Right kidney (tissue), 1 donor: ENCODE measurements at regions not wholly inside any gene's neighbourhood (a gene's known extent, or its start where the extent isn't known, plus 50 kb on each side); places are given as distances from the start of the nearest gene placed in this dataset.
"Not testable (repeated sequence)": the region's sequence is repeated elsewhere in the genome, so short reads cannot be mapped to it uniquely, and the experiment has no call there.

Source experiments
- DNase-seq: peaks from one replicate; pipeline ENCODE4 v3.0.0-alpha.2; 2016

DNA sequence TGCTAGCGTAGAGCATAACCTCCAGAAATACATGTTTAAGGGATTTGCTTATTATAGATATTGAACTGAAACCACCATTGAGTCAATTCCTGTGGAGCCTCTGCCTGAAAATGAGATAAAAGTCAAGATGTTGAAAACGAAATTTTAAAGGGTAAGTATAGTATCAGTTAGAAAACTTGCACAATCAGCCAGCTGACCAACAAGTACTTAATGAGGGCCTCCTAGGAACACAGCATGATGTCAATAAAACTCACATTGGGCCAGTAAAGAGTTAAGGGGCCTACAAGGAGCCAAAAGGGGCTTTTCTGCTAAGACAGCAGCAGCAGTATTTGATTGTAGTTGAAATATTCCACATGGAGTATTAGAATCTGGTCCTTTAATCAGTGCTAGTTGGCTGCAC, 314.1 kb upstream of the PPARGC1A start:
- DNase-seq = no peak

DNA sequence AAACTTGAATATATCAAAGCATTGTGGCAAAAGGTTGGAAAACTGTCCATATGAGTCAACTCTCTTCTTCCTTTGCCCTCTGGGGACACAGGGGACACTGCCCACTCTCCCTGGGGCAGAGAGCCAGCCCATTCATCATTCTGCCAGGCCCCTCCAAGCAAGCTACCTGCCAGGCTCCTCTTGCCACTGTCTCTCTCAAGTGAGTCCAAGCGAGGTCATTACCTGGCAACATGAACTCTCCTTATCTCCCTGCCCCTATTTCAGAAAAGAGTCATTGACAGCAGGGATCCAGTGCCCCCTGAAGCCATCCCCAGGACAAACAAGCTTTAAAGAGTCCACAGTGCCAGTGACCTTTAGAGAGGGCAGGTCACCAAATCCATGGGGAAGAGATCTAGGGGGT, 312.7 kb upstream of the PPARGC1A start:
- DNase-seq = no peak

DNA sequence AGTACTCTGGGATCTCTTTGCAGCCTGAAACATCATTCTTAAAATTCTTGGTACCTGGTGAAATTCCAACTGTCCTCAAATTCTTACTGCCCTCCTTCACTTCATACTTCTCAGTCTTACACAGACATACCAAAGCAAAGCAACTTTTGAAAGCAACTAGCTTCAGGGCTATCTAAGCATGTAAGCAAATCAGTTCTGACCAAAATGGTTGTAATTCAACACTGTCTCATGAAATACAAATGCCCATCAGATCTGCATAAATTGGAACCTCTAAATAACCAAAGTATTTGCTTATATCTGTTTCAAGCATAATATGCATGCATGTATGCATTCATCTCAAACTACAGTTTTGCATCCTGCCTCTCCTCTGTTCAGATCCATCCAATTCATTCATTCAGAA, 308.1 kb upstream of the PPARGC1A start:
- DNase-seq = no peak

DNA sequence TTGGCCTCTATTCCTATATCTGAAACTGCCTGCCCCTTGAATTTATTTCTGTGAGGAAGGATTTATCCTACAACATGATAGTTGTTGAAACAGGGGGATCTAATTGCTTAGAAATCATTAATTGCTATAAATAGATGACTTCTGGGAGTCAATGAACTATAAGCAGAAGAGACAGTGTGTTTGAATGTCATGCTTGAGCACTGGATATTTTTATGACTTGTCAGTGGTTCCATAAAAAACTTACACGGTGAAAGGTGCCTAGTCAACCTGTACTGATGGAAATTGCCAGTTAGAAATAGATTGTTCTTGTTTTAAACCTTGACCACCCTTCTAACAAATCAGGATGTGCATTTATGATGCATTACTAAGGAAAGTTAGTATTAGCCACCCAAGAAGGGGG, 306.9 kb upstream of the PPARGC1A start:
- no peak for DNase-seq

DNA sequence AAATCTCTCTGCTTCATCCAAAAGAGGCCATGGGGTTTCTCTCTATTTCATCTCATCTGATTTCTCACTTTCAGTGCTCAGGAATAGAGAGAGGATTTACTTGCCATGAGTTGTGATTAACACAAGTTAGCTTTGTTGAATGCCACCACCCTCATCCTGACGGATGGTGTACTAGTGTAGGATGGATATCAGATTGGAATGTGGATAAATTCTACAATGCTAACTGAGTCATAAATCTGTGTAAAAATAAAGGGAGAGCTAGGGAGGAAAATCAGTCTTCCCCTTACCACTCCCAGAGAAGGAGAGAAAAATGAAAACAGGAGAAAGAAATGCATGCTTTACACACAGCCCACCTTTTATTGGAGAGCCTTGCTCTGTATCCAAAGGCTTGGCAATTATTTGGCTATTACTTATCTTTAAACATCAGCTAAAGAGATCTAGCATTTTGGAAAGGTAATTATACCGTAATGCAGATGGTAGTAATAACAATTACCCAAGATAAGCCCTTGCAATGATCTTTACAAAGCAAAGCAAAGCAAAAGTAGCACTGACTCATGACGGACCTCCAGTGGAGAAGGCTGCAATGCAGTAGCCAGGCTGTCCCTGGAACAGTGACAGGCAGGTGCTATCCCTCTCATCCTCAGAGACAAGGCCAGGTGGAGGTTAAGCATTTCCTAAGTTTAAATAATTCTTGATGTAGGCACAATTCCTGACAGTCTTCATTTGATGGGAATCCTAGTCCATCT, 306.3 kb upstream of the PPARGC1A start:
- DNase-seq = no peak

DNA sequence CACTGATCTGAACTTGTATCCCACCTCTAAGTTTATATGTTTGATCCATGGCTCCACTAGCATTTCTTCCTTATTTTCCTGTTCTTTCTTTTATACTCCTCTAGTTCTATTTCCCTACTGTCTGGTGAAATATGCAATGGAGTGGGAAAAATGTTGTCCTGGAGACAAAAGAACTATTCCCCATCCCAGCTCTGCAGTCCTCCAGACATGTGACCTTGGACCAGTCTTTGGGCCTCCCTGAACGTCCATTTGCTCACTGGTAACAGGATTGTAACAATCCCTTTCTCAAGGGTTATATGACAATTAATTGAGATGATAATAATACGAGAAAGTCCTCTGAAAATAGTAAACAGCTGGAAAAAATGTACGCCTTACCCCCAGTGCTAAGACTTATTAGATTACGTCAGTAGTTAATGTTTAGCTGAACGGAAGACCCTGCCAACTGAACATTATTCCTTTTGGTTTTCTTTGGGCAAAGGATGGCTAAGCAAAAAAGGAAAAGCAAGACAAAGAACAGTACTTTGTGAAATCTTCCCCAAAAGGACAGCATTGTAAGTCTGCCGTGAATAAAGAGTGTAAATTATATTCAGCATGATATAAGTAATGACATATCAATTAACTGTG, 302.3 kb upstream of the PPARGC1A start:
- no peak for DNase-seq

DNA sequence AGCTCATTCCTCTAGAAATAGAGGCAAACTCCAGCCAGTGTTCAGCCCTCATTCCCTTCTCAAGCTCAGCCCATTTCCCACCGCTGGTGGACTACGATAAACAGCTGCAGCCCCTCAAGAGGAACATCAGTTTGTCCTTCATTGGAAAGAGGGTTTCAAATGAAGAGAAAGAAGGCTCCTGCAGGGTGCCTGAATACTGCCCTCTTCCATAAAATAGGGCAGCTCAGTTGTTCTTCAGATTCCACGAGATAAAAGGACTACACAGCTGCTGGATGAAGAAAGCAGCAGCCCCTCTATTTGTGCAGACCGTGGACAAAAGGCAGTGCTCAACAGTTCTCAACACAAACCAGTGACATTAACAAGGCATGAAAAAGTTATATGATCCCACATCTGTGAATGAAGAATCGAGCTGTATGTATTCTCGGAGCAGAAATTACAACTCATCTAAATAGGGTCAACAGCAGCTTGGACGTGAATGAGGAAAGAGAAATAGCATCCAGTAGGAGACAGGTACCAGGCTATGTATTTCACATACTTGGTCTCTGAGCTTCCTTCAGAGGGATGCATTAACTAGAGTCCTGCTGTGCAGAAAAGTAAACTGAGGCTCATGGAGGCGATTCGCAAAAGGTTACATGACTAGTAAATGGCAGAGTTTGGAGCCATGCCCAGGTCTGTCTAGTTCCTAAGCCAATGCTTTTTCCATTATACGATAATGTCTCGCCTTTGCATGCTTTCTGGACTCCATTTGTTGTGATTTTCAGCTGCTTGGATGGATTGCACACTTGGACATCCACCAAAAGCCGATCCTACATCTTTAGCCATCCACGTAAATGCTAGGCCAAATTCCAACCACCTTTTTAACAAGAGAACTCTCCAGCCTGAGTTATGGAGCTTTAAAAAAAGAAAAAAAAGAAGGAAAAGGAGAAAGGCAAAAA, 301.2 kb upstream of the PPARGC1A start:
- DNase-seq = no peak

DNA sequence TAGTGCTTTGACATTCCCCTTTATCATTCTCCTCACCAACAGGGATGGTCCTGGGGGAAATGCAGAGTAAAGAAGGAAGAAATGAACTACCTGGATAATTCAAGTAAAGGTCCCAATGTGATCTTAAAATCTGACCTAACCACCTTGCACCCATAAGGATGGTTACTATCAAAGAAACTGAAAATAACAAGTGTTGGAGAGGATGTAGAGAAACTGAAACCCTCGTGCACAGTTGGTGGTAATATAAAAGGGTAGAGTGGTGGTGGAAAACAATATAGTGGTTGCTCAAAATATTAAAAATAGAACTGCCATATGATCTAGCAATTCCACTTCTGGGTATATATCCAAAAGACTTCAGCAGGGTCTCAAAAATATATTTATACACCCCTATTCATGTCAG, 298.6 kb upstream of the PPARGC1A start:
- no peak for DNase-seq

DNA sequence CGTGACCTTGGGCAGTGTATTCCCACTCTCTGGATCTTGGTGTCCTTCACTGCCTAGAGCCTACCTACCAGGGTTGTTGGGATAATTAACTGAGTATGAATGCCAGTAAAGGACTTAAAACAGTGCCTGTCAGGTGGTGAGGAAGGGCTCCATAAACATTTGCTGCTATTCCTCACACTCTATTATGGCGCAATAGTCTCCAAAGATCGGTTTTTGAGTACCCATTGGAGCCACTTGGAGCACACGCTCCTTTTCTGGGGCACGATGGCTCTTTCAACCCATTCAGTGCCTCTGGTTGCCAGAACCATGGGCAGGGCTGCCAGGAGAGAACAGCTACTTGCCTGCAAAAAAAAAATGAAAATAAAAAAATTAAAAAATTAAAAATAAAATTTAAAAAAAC, 296.6 kb upstream of the PPARGC1A start:
- no peak for DNase-seq

DNA sequence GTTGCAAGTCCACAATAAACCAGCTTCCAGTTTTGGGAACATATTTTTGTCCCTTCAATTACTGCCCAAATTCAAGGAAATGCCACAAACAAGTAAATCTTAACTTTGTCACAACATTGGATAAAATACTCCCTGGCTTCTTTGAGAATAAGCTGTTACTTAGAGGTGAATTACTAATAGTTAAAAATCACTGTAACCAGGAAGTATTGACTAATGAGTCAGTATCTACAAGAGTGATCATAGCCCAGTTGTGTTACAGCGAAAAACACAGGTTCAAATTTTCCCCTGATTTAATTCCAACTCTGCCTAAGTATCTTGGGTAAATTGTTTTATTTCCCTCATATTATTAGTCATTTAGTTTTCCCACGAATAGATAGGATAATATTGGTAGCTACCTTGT, 291.2 kb upstream of the PPARGC1A start:
- DNase-seq = no peak

DNA sequence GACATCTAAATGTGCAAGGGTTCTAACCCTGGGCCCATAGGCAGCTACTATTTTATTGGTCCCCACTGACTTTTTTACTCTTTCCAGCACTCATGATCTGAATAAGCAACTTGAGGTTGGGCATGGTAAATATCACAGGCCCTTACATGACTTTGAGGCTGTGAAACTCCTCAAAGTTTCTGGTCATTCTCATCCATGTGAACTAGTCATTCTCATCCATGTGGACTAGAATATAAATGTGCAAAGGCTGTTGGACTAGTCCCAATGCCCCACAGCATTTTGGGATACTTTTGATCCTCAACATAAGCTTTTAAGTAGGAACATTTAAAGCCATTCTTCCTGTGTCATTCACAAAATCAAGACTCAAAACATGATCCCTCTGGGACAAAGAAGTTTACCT, 290.7 kb upstream of the PPARGC1A start:
- DNase-seq = no peak

DNA sequence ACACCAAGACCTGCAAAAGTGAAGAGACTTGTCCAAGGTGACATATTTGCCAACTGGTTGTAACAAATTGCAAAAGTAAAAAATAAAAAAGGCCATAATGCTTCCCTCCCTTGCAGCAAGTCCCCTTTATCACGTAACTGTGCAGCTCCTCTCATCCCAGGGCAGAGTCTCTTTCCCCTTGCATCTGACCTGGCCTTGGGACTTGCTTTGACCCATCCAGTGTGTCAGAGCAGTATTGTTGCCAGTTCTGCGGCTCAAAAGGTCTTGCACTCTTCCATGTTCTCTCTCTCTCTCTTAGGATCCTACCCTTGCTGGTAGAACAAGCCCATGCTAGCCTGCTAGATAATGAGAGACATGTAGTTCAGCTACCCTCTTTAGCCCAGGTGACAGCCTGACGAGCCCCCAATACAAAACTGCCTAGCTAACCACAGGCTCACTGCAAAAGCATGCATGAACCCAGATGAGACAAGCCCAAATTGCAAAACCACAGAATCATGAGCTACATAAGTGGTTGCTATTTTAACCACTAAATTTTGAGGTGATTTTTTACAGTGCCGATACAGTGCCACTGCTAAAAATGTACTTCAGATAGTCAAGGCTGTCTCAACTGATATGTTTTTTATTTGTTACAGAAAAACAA, 289.5 kb upstream of the PPARGC1A start:
- no peak for DNase-seq

DNA sequence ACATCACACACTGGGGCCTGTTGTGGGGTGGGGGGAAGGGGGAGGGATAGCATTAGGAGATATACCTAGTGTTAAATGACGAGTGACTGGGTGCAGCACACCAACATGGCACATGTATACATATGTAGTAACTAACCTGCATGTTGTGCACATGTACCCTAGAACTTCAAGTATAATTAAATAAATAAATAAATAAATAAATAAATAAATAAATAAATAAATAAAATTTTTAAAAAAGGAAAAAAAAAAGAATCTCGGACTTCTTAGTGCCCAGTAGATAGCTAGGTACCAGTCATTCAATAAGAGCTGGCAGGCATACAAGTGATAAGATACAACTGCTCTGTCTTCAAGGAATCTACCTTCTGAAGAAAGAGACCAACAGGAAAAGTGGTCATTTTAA, 287.6 kb upstream of the PPARGC1A start:
- not testable (repeated sequence) for DNase-seq

DNA sequence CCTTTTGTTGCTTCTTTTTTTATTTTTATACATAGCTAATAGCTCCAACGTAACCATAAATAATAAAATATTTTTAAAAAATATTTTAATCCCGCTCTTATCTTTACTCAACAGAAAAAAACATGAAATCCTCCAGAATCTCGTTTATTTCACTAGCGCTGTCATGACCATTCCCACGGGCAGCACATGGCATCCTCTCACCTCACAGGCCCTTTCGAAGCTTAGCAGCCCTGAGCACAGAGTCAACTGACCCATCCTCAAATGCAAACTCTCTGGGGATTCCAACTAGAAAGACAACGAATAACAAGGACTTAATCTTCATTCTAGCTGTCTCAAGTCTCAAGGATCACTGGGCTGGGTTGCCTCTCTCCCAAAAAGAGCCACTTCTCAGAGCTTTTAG, 285.9 kb upstream of the PPARGC1A start:
- DNase-seq = no peak

DNA sequence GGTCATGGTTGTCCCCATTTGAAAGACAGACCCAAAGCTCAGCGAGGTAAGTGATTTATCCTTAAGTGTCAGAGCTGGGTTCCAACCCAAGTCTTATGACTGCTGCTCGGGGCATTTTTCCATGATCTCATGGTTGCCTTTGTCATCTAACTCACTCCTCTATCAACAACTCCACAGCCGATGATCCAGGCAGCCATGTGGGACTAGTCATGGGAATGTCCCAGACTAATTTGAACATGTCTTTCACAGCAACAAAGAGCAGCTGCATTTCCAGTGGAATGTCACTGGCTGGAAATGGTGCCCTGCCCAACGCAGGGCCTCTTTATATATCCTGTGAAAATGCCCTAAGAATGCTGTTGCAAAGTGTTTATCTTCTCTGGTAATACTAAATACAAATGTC, 284.8 kb upstream of the PPARGC1A start:
- no peak for DNase-seq

DNA sequence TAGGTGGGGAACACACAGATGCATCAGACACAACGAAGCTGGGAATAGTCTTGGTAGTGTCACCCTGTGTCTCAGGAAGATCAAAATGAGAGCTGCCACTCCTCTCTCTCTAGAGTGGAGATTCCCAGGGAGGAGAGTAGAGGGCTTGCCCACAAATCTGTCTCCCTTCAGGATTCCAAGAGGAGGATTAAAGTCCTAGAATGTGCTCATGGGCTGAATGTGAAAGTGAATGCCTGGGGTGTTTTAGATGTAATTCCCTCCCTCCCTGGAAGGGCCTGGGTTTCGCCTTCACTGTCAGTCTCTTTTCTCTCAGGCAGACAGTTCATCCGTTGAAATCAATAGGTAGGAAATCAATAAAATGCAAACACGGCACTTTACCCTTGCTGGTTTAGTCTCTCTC, 282.6 kb upstream of the PPARGC1A start:
- DNase-seq = no peak

DNA sequence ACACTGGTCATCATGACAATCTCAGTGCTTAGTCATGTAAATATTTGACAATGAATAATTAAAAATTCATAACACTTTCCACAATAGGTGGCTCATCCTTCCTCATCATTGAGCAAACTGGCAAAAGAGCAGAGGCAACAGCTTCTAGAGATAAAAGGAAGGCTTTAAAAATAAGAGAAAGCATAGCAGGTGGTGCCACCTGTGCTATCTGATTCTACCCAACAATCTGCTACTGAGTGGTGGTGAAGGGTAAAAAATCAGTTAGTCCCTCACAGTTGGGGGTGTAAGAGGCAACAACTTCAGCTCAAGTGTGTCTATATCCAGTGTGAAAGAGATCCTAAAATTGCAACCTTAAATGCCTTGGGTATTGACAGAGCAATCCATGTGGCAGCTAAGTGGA, 280.1 kb upstream of the PPARGC1A start:
- DNase-seq = no peak

DNA sequence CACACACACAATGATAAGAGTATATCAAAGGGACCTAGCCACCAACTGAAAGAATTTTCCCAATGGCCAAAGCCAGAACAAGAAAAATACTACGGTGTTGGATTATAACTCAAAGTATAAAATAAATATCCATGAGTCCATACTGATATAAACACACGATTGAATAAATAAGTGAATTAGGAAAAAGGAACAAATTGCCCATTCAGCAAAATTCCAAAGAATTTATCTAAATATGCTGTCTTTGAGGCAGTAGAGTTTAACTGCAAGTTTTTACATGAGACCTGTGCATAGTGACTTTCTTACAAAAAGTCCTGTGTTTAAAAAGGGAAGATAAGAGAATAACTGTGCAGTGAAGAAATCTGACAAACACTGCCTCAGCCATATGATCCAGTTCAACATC, 278.8 kb upstream of the PPARGC1A start:
- no peak for DNase-seq

DNA sequence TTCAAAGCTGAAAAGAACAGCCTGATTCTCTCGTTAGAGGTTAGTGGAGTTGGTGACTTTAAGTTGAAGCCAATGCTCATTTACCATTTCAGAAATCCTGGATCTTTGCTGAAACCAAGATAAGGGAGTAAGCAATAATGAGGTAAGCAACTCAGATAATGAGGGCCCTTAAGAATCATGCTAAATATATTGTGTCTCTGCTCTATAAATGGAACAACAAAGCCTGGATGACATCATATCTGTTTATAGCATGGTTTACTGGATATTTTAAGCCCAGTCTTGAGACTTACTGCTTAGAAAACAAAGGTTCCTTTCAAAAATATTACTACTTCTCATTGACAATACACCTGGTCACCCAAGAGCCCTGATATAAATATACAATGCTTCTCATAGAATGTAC, 276.7 kb upstream of the PPARGC1A start:
- DNase-seq = no peak

DNA sequence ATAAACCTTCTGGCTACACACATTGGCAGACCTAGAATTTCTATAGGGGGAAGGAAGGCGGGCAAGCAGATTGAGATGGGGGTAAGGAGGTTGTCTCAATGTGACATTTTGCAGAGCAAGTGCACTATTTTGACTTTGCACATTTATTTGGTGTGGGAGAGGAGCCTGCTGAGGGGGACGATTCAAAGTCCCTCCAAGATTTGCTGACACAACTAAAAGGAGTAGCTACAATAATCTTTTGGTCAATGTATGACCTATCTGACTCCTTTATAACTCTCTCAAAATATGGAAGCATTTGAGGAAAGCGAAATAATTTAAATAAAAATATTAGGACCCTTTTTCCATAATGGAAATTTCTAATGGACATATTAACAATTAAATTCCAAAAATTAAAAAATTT, 274.9 kb upstream of the PPARGC1A start:
- DNase-seq = no peak

DNA sequence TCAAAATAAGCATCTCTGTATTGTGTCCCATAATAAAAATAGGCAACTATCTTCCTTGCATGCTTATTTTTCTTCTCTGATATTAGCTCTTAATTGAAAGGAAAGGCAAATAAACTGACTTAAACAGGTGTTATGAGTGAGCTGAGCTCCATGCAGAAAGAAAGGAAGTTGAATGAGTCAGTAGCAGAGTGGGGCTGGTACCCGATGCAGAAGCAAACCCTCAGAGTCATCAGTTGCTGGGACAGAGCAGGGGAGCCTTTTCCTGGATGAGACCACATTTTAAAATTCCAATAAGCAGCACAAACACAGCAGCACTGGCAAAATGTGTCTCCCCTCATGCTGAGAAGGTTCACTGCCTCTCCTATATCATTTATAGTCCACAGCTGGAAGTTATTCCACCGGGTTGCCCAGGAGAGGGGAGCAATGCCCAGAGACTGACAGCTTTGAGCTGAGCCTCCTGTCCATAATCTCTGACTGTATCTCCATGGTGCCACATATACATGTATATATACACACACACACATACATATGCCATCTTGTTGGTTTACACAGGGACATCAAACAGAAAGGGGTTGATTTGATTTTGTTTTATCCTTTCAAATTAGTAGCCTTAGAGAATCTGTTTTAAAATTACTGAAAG, 274.3 kb upstream of the PPARGC1A start:
- DNase-seq = no peak

DNA sequence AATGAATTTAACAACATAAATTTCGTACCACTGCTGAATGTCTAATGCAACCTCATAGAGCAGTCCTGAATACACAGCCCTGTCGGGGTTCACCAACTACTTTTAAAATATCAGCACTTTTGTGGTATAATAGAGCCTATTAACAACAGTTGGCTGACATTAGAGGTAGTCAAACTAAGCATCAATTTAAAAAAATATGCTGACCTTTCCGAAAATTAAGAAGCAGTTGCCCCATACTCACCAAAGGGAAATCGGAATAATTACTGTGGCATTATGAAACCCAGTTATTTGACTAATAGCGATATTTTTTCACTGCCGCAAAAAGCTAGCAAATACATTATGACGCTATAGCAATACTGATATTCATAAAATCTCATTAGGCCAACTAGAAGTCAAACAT, 273.5 kb upstream of the PPARGC1A start:
- DNase-seq = no peak
